Right ventricle myocardium inferior (tissue), 1 donor: ENCODE measurements at regions not wholly inside any gene's neighbourhood (a gene's known extent, or its start where the extent isn't known, plus 50 kb on each side); places are given as distances from the start of the nearest gene placed in this dataset.
"Not testable (repeated sequence)": the region's sequence is repeated elsewhere in the genome, so short reads cannot be mapped to it uniquely, and the experiment has no call there.

Experiments
- ATAC-seq: fragments of 200-7000 bp; cut with Tn5 transposase; one replicate; pipeline ENCODE4 v1.9.1; 2020; ENCODE audit warnings: mild to moderate bottlenecking, moderate library complexity
- DNase-seq: peaks from one replicate; pipeline ENCODE4 v3.0.0; 2021; ENCODE audit errors: missing footprints
- intact Hi-C: fragments of 100-400 bp; cut with DNase I; formaldehyde crosslinking; loops from one replicate; pipeline ENCODE4 v1.11.0; 2022
- donor health status: DM: no; HTN: yes; CAD: no; lungs with severe emphysema.

- DNase-seq (no peak), ATAC-seq (no peak)
- intact Hi-C loops, result no loop called here
These were observed 124.0 kb upstream of the RCN1 start for GRCh38 chr11:31966846-31967245.

GRCh38 chr11:31964181-31964580 is 126.7 kb upstream of the RCN1 start:
- intact Hi-C loops, result no loop called here

GRCh38 chr11:31960126-31960525 is 130.7 kb upstream of the RCN1 start:
- ATAC-seq (no peak), DNase-seq (no peak)
- intact Hi-C loops, result no loop called here

More at GRCh38 chr11:31964181-31964580, 126.7 kb upstream of the RCN1 start:
- no peak for DNase-seq
- ATAC-seq, result no peak

- intact Hi-C loops, result loop anchor here (2.0 to 5.0 kb wide), 3 partner anchors 317 to 719 kb away; no protein-coding TSS in a partner anchor
These were observed 131.2 kb upstream of the RCN1 start for GRCh38 chr11:31959716-31960115.

GRCh38 chr11:31958076-31958735 is 132.7 kb upstream of the RCN1 start:
- intact Hi-C loops, result loop anchor here (2.0 to 5.0 kb wide), 3 partner anchors 316 to 717 kb away; no protein-coding TSS in a partner anchor
- DNase-seq, result peak; percentile 78
- peak; percentile 85 for ATAC-seq

More at GRCh38 chr11:31959716-31960115, 131.2 kb upstream of the RCN1 start:
- no peak for DNase-seq
- ATAC-seq, result no peak

GRCh38 chr11:31957674-31958073 is 133.2 kb upstream of the RCN1 start:
- intact Hi-C loops, result loop anchor here (2.0 to 5.0 kb wide), 3 partner anchors 315 to 717 kb away; no protein-coding TSS in a partner anchor
- ATAC-seq, result peak; percentile 12
- DNase-seq, result no peak

GRCh38 chr11:31956310-31956709 is 134.6 kb upstream of the RCN1 start:
- intact Hi-C loops, result loop anchor here (5.0 kb wide), 2 partner anchors 314 to 559 kb away; no protein-coding TSS in a partner anchor
- ATAC-seq (no peak), DNase-seq (no peak)

GRCh38 chr11:31955838-31956237 is 135.0 kb upstream of the RCN1 start:
- intact Hi-C loops, result loop anchor here (5.0 kb wide), 2 partner anchors 314 to 559 kb away; no protein-coding TSS in a partner anchor
- DNase-seq (no peak), ATAC-seq (no peak)

- intact Hi-C loops, result no loop called here
- ATAC-seq (no peak), DNase-seq (no peak)
These were observed 137.0 kb upstream of the RCN1 start for GRCh38 chr11:31953803-31954327.

GRCh38 chr11:31949733-31950200 is 138.6 kb upstream of the PAX6 start:
- intact Hi-C loops, ATAC-seq, DNase-seq: not testable (repeated sequence)

- no peak for ATAC-seq
- intact Hi-C loops, result no loop called here
- no peak for DNase-seq
These were observed 135.9 kb upstream of the PAX6 start for GRCh38 chr11:31947051-31947450.

GRCh38 chr11:31943056-31943780 is 132.1 kb upstream of the PAX6 start:
- intact Hi-C loops, result no loop called here
- no peak for ATAC-seq
- DNase-seq, result no peak

GRCh38 chr11:31940371-31941037 is 129.4 kb upstream of the PAX6 start:
- peak; percentile 91 for ATAC-seq
- intact Hi-C loops, result loop anchor here (2.0 kb wide), 1 partner anchor 38 kb away; no protein-coding TSS in a partner anchor
- no peak for DNase-seq

GRCh38 chr11:31939004-31939403 is 127.9 kb upstream of the PAX6 start:
- intact Hi-C loops, result no loop called here
- DNase-seq, result no peak
- no peak for ATAC-seq

GRCh38 chr11:31936312-31936711 is 125.2 kb upstream of the PAX6 start:
- DNase-seq (no peak), ATAC-seq (no peak)
- intact Hi-C loops, result no loop called here

- ATAC-seq (peak; percentile 56), DNase-seq (no peak)
- intact Hi-C loops, result no loop called here
These were observed 121.8 kb upstream of the PAX6 start for GRCh38 chr11:31932879-31933278.

GRCh38 chr11:31927982-31928381 is 116.9 kb upstream of the PAX6 start:
- intact Hi-C loops, result no loop called here
- ATAC-seq, result no peak
- DNase-seq, result no peak

- no peak for DNase-seq
- ATAC-seq, result no peak
- intact Hi-C loops, result no loop called here
These were observed 115.8 kb upstream of the PAX6 start for GRCh38 chr11:31926816-31927528.
